Suprapubic skin (tissue), 4 donors: ENCODE measurements at regions not wholly inside any gene's neighbourhood (a gene's known extent, or its start where the extent isn't known, plus 50 kb on each side); places are given as distances from the start of the nearest gene placed in this dataset.

Experiments
- DNase-seq, 2 donors: peaks; one replicate each; pipeline ENCODE4 v3.0.0-alpha.2; 2019; ENCODE audit warnings: low spot score in 2 of 2
- H3K27ac ChIP-seq: fragments of 200-600 bp; sonication (generic); one replicate; pipeline ENCODE4 v1.5.1; 2019
- H3K27me3 ChIP-seq: fragments of 200-600 bp; sonication (generic); one replicate; pipeline ENCODE4 v1.5.1; 2019
- H3K36me3 ChIP-seq: fragments of 200-600 bp; sonication (generic); one replicate; pipeline ENCODE4 v1.5.1; 2019
- H3K4me1 ChIP-seq: fragments of 200-600 bp; sonication (generic); one replicate; pipeline ENCODE4 v1.5.1; 2019
- H3K4me3 ChIP-seq: fragments of 200-600 bp; sonication (generic); one replicate; pipeline ENCODE4 v1.5.1; 2019; ENCODE audit warnings: mild to moderate bottlenecking
- H3K9me3 ChIP-seq: fragments of 200-600 bp; sonication (generic); one replicate; pipeline ENCODE4 v1.5.1; 2019
- EP300 ChIP-seq: sonication (generic); formaldehyde crosslinking; IDR thresholded peaks from one replicate; pipeline ENCODE4 v1.6.1; 2017; ENCODE audit warnings: antibody characterized with exemption
- POLR2A ChIP-seq, 2 donors: fragments of 450-650 bp; IDR thresholded peaks; one replicate each; pipeline ENCODE4 v1.6.1; 2017; ENCODE audit warnings: antibody characterized with exemption in 2 of 2, mild to moderate bottlenecking in 2 of 2, moderate library complexity in 2 of 2
- POLR2AphosphoS5 ChIP-seq, 3 donors: sonication (generic); formaldehyde crosslinking; IDR thresholded peaks; one replicate each; pipeline ENCODE4 v1.6.1; 2017; ENCODE audit warnings: antibody characterized with exemption in 3 of 3
- WGBS: methylation state at CpG from one replicate; pipeline ENCODE4 v1.1.5; 2018; 5-methylcytosine and 5-hydroxymethylcytosine counted together
- TF ChIP-seq, protein P1 (sequence below), 2 donors: fragments of 200-600 bp in 1 of 2; fragments of 450-650 bp in 1 of 2; sonication (generic) in 1 of 2; IDR thresholded peaks; one replicate each; pipeline ENCODE4 v1.5.1; 2016 to 2019; ENCODE audit warnings: antibody characterized with exemption in 2 of 2, mild to moderate bottlenecking in 1 of 2, moderate library complexity in 1 of 2

DNA sequence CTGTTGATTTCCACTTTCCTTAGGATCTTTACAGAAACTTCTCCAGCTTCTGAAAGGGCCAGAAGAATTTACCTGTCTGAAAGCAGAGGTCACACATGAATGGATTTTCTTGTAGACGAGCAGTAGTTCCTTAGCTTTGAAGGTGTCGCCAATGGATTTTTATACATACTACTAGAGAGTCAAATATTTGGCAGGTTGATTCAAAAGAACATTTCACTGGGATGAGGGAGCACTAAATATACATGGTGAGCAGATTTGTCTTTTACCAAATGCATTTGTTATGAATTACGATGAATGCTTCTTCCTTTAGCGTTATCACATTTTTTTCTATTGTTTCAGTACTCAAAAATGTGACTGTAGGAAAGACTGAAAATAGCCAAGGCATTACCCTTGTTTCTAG lies 162.3 kb downstream of the PAX1 start:
- H3K4me3 ChIP-seq = no peak overlapping the region
- no peaks in the 10 kb centered on the region for H3K36me3 ChIP-seq
- no peak for TF ChIP-seq POLR2A (IDR thresholded peaks at IDR 0.05)
- TF ChIP-seq, protein P1, sequence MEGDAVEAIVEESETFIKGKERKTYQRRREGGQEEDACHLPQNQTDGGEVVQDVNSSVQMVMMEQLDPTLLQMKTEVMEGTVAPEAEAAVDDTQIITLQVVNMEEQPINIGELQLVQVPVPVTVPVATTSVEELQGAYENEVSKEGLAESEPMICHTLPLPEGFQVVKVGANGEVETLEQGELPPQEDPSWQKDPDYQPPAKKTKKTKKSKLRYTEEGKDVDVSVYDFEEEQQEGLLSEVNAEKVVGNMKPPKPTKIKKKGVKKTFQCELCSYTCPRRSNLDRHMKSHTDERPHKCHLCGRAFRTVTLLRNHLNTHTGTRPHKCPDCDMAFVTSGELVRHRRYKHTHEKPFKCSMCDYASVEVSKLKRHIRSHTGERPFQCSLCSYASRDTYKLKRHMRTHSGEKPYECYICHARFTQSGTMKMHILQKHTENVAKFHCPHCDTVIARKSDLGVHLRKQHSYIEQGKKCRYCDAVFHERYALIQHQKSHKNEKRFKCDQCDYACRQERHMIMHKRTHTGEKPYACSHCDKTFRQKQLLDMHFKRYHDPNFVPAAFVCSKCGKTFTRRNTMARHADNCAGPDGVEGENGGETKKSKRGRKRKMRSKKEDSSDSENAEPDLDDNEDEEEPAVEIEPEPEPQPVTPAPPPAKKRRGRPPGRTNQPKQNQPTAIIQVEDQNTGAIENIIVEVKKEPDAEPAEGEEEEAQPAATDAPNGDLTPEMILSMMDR (IDR thresholded peaks at IDR 0.05) = no peak
- TF ChIP-seq POLR2AphosphoS5 (IDR thresholded peaks at IDR 0.05) = no peak
- no peak for TF ChIP-seq EP300
- H3K4me1 ChIP-seq = no peaks in the 10 kb centered on the region
- H3K27me3 ChIP-seq = no peaks in the 10 kb centered on the region
- DNase-seq = no peak
- H3K9me3 ChIP-seq = no peaks in the 10 kb centered on the region
- WGBS = 74% methylated on average over 4 of the region's 4 CpGs
- no peak overlapping the region for H3K27ac ChIP-seq

DNA sequence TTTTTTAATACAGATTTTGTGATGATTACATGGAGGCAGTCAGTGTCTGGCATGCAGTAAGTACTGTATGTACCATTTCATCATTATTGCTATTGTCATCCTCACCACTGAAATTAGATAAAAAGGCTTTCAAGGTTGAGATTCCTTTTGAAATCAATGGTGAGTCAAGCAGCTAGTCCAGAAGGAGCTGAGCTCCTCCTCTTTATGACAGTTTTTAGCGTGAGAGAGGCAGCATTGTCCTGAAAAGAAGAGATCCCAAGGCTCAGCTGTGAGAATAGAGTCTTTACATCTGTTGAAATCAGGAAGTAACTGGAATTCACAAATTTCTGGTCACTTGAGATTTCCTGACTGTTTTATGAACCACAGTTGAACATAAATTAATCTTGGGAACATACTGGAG lies 161.9 kb downstream of the PAX1 start:
- Histone ChIP-seq H3K27ac (no peak overlapping the region), H3K4me3 (no peak overlapping the region), H3K36me3 (no peaks in the 10 kb centered on the region), H3K27me3 (no peaks in the 10 kb centered on the region), H3K4me1 (no peaks in the 10 kb centered on the region), H3K9me3 (no peaks in the 10 kb centered on the region)
- DNase-seq = no peak
- 57% methylated on average over 1 of the region's 1 CpG for WGBS
- TF ChIP-seq POLR2A (IDR thresholded peaks at IDR 0.05) (no peak), EP300 (no peak), POLR2AphosphoS5 (IDR thresholded peaks at IDR 0.05) (no peak)
- TF ChIP-seq, protein P1 (IDR thresholded peaks at IDR 0.05) = no peak

DNA sequence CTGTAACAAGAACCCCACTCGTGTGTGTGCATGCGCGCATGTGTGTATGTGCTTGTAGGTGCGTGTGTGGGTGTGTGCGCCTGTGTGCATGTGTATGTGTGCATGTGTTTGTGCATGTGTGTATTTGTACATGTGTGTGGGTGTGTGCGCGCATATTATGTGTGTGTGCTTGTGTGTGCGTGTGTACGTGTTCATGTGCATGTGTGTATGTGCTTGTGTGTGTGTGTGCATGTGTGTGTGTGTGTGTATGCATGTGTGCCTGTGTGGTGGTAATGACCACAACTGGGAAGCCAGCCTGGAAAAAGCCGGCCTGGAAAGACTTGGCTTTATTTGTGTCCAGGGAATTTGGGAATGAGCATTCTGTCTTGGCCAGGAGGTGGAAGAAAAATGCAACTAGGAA lies 157.5 kb downstream of the PAX1 start:
- 89% methylated on average over 10 of the region's 10 CpGs for WGBS
- TF ChIP-seq POLR2A (IDR thresholded peaks at IDR 0.05) (no peak), POLR2AphosphoS5 (IDR thresholded peaks at IDR 0.05) (no peak)
- TF ChIP-seq, protein P1 (IDR thresholded peaks at IDR 0.05) = no peak

DNA sequence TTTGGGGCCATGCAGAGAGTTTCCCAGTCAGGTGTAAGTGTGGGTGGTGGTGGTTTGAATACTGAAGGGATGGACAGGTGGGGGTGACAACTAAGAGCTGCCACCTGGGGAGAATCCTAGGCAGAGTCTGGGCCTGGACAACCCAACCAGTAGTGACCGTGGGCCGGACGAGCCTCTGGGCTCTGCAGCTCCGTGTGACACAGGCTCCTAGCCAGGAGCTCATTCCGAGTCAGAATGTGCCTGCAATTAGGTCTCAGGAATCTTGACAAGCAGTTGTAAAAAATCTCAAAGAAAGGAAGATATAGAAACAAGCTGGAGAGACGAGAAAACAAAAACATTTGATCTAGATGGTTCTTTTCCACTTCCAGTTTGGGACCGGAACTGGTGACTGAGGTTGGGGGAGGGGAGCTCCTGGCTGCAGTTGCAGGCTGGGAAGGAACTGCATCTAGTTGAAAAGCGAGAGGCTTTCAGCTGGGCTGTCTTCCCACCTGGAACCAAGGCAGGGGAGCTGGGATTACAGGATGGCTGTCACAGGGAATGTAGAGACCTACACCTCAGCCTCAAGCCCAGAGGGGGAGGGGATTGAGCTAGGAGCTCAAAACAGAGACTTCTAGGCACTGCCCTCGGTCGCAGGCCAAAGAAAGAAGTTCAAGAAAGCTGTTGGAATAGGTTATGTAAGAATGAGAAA lies 156.9 kb downstream of the PAX1 start:
- H3K36me3 ChIP-seq = no peaks in the 10 kb centered on the region

More for the DNA sequence above, 157.5 kb downstream of the PAX1 start:
- Histone ChIP-seq H3K4me3 (no peak overlapping the region), H3K36me3 (no peaks in the 10 kb centered on the region), H3K4me1 (no peaks in the 10 kb centered on the region), H3K9me3 (no peaks in the 10 kb centered on the region), H3K27me3 (no peaks in the 10 kb centered on the region), H3K27ac (no peak overlapping the region)
- DNase-seq = no peak

DNA sequence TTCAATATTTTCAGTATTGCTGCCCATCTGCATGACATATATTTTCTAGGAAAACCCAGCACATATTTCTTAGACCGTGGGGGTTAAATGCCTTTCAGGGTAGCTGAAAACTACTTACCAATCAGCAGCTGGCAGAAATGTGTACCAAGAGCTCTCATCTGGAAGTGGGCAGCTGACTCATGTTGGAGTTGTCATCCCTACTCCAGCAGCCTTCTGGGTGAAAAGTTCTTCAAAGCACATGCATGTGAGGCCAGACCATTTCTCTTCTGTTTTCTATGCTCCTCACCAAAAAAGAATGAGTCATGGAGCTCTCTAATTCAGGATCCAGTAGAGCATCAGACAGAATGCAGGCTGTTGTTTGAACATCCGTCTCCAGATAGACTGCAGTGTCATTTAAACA lies 135.5 kb downstream of the PAX1 start:
- no peaks in the 10 kb centered on the region for H3K36me3 ChIP-seq
- H3K27me3 ChIP-seq = no peaks in the 10 kb centered on the region
- DNase-seq = no peak
- H3K4me1 ChIP-seq = no peaks in the 10 kb centered on the region
- peaks cover 4% of the 10 kb centered on the region for H3K9me3 ChIP-seq
- no peak overlapping the region for H3K27ac ChIP-seq
- H3K4me3 ChIP-seq = no peak overlapping the region
- WGBS = 69% methylated on average over 2 of the region's 2 CpGs
- TF ChIP-seq EP300 (no peak), POLR2A (IDR thresholded peaks at IDR 0.05) (no peak)

More for the DNA sequence above, 156.9 kb downstream of the PAX1 start:
- 46% methylated on average over 10 of the region's 10 CpGs for WGBS
- Histone ChIP-seq H3K9me3 (no peaks in the 10 kb centered on the region), H3K4me3 (no peak overlapping the region), H3K4me1 (no peaks in the 10 kb centered on the region), H3K27ac (no peak overlapping the region), H3K27me3 (no peaks in the 10 kb centered on the region)
- DNase-seq = no peak
- TF ChIP-seq, protein P1 (IDR thresholded peaks at IDR 0.05) = no peak
- no peak for TF ChIP-seq EP300
- no peak for TF ChIP-seq POLR2A (IDR thresholded peaks at IDR 0.05)

DNA sequence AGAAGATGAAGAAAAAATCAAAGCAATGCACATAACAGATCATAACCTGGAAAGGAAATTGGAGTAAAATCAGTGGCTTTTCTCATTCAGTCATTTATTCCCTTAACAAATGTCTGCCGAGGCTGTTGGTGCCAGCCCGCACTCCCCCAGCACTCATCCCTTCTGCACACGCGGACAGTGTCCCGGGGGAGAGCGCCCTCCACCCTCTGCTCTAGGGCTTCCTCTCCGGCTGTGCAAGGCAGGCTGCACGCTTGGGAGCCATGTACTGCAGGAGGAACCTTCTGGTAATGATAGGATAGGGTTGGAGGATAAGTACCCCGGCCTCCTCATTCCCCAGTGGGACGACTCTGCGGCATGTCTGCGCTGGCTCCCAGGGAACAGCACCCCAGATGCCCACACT lies 134.5 kb downstream of the PAX1 start:
- H3K27ac ChIP-seq = no peak overlapping the region
- no peaks in the 10 kb centered on the region for H3K4me1 ChIP-seq
- H3K36me3 ChIP-seq = no peaks in the 10 kb centered on the region
- no peaks in the 10 kb centered on the region for H3K27me3 ChIP-seq
- no peak for DNase-seq
- no peak overlapping the region for H3K4me3 ChIP-seq
- 73% methylated on average over 11 of the region's 12 CpGs for WGBS
- peaks cover 4% of the 10 kb centered on the region for H3K9me3 ChIP-seq
- TF ChIP-seq POLR2A (IDR thresholded peaks at IDR 0.05) (no peak), POLR2AphosphoS5 (IDR thresholded peaks at IDR 0.05) (no peak), EP300 (no peak)
- TF ChIP-seq, protein P1 (IDR thresholded peaks at IDR 0.05) = no peak
